Suprapubic skin (tissue), 4 donors: ENCODE measurements at regions not wholly inside any gene's neighbourhood (a gene's known extent, or its start where the extent isn't known, plus 50 kb on each side); places are given as distances from the start of the nearest gene placed in this dataset.

Source experiments
- DNase-seq, 2 donors: peaks; one replicate each; pipeline ENCODE4 v3.0.0-alpha.2; 2019; ENCODE audit warnings: low spot score in 2 of 2
- H3K27ac ChIP-seq: fragments of 200-600 bp; sonication (generic); one replicate; pipeline ENCODE4 v1.5.1; 2019
- H3K27me3 ChIP-seq: fragments of 200-600 bp; sonication (generic); one replicate; pipeline ENCODE4 v1.5.1; 2019
- H3K36me3 ChIP-seq: fragments of 200-600 bp; sonication (generic); one replicate; pipeline ENCODE4 v1.5.1; 2019
- H3K4me1 ChIP-seq: fragments of 200-600 bp; sonication (generic); one replicate; pipeline ENCODE4 v1.5.1; 2019
- H3K4me3 ChIP-seq: fragments of 200-600 bp; sonication (generic); one replicate; pipeline ENCODE4 v1.5.1; 2019; ENCODE audit warnings: mild to moderate bottlenecking
- H3K9me3 ChIP-seq: fragments of 200-600 bp; sonication (generic); one replicate; pipeline ENCODE4 v1.5.1; 2019
- CTCF ChIP-seq, 2 donors: fragments of 200-600 bp in 1 of 2; fragments of 450-650 bp in 1 of 2; sonication (generic) in 1 of 2; IDR thresholded peaks; one replicate each; pipeline ENCODE4 v1.5.1; 2016 to 2019; ENCODE audit warnings: antibody characterized with exemption in 2 of 2, mild to moderate bottlenecking in 1 of 2, moderate library complexity in 1 of 2
- EP300 ChIP-seq: sonication (generic); formaldehyde crosslinking; IDR thresholded peaks from one replicate; pipeline ENCODE4 v1.6.1; 2017; ENCODE audit warnings: antibody characterized with exemption
- POLR2A ChIP-seq, 2 donors: fragments of 450-650 bp; IDR thresholded peaks; one replicate each; pipeline ENCODE4 v1.6.1; 2017; ENCODE audit warnings: antibody characterized with exemption in 2 of 2, mild to moderate bottlenecking in 2 of 2, moderate library complexity in 2 of 2
- POLR2AphosphoS5 ChIP-seq, 3 donors: sonication (generic); formaldehyde crosslinking; IDR thresholded peaks; one replicate each; pipeline ENCODE4 v1.6.1; 2017; ENCODE audit warnings: antibody characterized with exemption in 3 of 3
- WGBS: methylation state at CpG from one replicate; pipeline ENCODE4 v1.1.5; 2018; 5-methylcytosine and 5-hydroxymethylcytosine counted together

GRCh38 chr4:147340591-147341120 is 140.2 kb upstream of the EDNRA start:
- TF ChIP-seq POLR2AphosphoS5 (IDR thresholded peaks at IDR 0.05) (no peak), POLR2A (IDR thresholded peaks at IDR 0.05) (no peak), CTCF (IDR thresholded peaks at IDR 0.05) (no peak)
- Histone ChIP-seq H3K4me3 (no peak overlapping the region), H3K9me3 (no peaks in the 10 kb centered on the region), H3K4me1 (no peaks in the 10 kb centered on the region), H3K27ac (no peak overlapping the region), H3K27me3 (no peaks in the 10 kb centered on the region), H3K36me3 (no peaks in the 10 kb centered on the region)
- DNase-seq: no peak
- 49% methylated on average over 3 of the region's 3 CpGs for WGBS

GRCh38 chr4:147343692-147344091 is 137.2 kb upstream of the EDNRA start:
- no peaks in the 10 kb centered on the region for H3K36me3 ChIP-seq

GRCh38 chr4:147345662-147346061 is 135.2 kb upstream of the EDNRA start:
- TF ChIP-seq POLR2AphosphoS5 (IDR thresholded peaks at IDR 0.05) (no peak), EP300 (no peak), POLR2A (IDR thresholded peaks at IDR 0.05) (no peak), CTCF (IDR thresholded peaks at IDR 0.05) (no peak)
- no peaks in the 10 kb centered on the region for H3K9me3 ChIP-seq
- no peaks in the 10 kb centered on the region for H3K4me1 ChIP-seq
- 56% methylated on average over 1 of the region's 1 CpG for WGBS
- H3K4me3 ChIP-seq: no peak overlapping the region
- no peaks in the 10 kb centered on the region for H3K27me3 ChIP-seq
- no peak overlapping the region for H3K27ac ChIP-seq
- DNase-seq: no peak
- H3K36me3 ChIP-seq: no peaks in the 10 kb centered on the region

More at GRCh38 chr4:147343692-147344091, 137.2 kb upstream of the EDNRA start:
- H3K4me3 ChIP-seq: no peak overlapping the region
- no peak for DNase-seq
- no peaks in the 10 kb centered on the region for H3K9me3 ChIP-seq
- 30% methylated on average over 1 of the region's 1 CpG for WGBS
- H3K27me3 ChIP-seq: no peaks in the 10 kb centered on the region
- H3K4me1 ChIP-seq: no peaks in the 10 kb centered on the region
- TF ChIP-seq POLR2AphosphoS5 (IDR thresholded peaks at IDR 0.05) (no peak), EP300 (no peak), POLR2A (IDR thresholded peaks at IDR 0.05) (no peak), CTCF (IDR thresholded peaks at IDR 0.05) (no peak)
- H3K27ac ChIP-seq: no peak overlapping the region

- WGBS: 89% methylated on average over 8 of the region's 8 CpGs
- TF ChIP-seq EP300 (no peak), POLR2AphosphoS5 (IDR thresholded peaks at IDR 0.05) (no peak), CTCF (IDR thresholded peaks at IDR 0.05) (no peak), POLR2A (IDR thresholded peaks at IDR 0.05) (no peak)
- no peaks in the 10 kb centered on the region for H3K27me3 ChIP-seq
- DNase-seq: no peak
- no peak overlapping the region for H3K4me3 ChIP-seq
- H3K9me3 ChIP-seq: no peaks in the 10 kb centered on the region
- no peak overlapping the region for H3K27ac ChIP-seq
- no peaks in the 10 kb centered on the region for H3K4me1 ChIP-seq
- no peaks in the 10 kb centered on the region for H3K36me3 ChIP-seq
These were observed 133.7 kb upstream of the EDNRA start for GRCh38 chr4:147347217-147347616.

GRCh38 chr4:147349193-147349592 is 131.7 kb upstream of the EDNRA start:
- H3K36me3 ChIP-seq: no peaks in the 10 kb centered on the region
- WGBS: 90% methylated on average over 3 of the region's 3 CpGs
- H3K27ac ChIP-seq: no peak overlapping the region
- no peaks in the 10 kb centered on the region for H3K9me3 ChIP-seq
- no peaks in the 10 kb centered on the region for H3K4me1 ChIP-seq
- TF ChIP-seq POLR2AphosphoS5 (IDR thresholded peaks at IDR 0.05) (no peak), POLR2A (IDR thresholded peaks at IDR 0.05) (no peak), CTCF (IDR thresholded peaks at IDR 0.05) (no peak), EP300 (no peak)
- no peaks in the 10 kb centered on the region for H3K27me3 ChIP-seq
- H3K4me3 ChIP-seq: no peak overlapping the region
- no peak for DNase-seq
